ENCODE measurements at regions not wholly inside any gene's neighbourhood (a gene's known extent, or its start where the extent isn't known, plus 50 kb on each side); places are given as distances from the start of the nearest gene placed in this dataset.

DNA sequence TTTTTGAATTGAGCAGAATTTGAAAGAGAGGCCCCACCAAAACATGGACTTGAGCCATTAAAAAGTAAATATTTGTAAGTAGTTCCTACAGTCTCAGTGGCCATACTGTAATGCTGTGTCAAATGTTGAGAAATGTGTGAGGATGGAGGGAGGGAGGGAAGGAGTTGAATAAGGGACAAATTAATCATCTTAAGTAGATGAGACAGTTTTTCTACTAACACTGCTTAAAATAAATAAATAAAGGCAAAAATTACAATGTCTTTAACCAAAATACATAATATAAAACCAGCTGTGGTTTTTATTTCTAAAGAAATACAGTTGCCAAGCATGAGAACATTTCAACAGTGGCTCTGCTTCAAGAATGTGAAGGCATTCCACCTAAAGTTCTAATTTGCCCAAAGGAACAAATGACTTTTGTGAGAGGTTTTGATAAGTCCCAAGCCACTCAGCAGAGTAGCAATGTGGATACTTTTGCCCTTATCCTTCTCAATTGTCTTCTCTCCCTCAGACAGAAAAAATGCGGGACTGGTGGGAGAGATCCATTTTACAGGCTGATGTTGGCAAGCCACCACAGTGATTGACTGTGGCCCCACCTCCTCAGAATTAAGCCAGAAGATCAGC, 427.0 kb upstream of the RARB start:
- H3K27ac ChIP-seq, result no peak overlapping the region
- TF ChIP-seq CTCF (IDR thresholded peaks at IDR 0.05) (no peak), ZFX (IDR thresholded peaks at IDR 0.05; ENCODE audit: borderline replicate concordance) (no peak)

- TF ChIP-seq CTCF (IDR thresholded peaks at IDR 0.05) (no peak), ZFX (IDR thresholded peaks at IDR 0.05; ENCODE audit: borderline replicate concordance) (no peak)
- H3K27ac ChIP-seq, result no peak overlapping the region
Measured at GRCh38 chr3:25002052-25002451, 426.0 kb upstream of the RARB start.

DNA sequence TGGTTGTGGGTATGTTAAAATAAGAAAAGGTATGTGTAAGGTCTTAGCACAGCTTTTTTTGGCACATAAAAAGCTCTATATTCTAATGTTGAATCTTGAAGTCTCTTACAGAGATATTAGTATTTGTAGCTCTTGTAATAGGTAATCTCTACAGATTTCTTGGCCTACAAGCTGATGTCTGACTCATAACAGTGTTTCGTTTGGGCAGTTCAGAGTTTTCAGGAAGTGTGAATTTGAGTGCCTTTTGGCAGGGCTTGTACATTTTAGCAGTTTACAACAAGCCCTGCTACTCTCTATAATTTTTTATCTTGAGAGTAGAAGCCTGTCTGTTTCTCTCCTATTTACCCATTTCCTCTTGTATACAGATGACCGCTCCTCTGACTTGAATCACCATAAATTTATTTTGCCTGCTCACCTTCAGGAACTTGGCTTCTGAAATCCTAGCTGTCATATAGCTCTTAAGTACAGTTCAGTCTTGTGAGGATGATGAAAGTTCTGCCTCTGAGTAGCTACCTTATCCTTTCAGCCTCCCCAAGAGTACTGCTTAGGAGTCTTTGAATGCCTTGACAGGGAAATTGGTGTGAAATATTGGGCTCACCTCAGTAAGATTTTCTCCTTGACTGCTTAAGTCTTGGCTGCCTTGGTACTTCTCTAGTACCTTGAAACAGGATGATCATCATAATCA, 419.9 kb upstream of the RARB start:
- TF ChIP-seq CTCF (IDR thresholded peaks at IDR 0.05) (no peak), ZFX (IDR thresholded peaks at IDR 0.05; ENCODE audit: borderline replicate concordance) (no peak)
- no peak overlapping the region for H3K27ac ChIP-seq

GRCh38 chr3:25009665-25010064, 418.4 kb upstream of the RARB start:
- H3K27ac ChIP-seq, result no peak overlapping the region
- TF ChIP-seq ZFX (IDR thresholded peaks at IDR 0.05; ENCODE audit: borderline replicate concordance) (no peak), CTCF (IDR thresholded peaks at IDR 0.05) (no peak)

DNA sequence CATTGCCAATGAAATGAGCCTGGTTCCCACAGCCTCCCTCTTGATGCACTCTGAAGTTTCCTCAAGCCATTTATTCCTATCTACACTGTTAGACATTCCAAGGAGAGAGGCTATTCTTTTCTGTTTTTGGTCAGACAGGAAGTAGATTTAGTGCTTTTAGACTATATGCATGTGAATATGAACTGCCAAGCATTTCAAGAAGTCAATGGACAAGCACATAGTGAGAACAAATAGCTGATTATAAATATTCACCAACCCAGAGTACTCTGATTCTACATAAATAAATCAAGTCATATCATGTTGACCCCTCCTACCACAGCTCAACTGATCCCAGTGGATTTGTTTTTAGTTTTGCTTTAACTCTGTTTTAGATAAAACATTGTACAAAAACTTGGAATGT, 412.5 kb upstream of the RARB start:
- TF ChIP-seq CTCF (IDR thresholded peaks at IDR 0.05), result no peak
- no peak for TF ChIP-seq ZFX (IDR thresholded peaks at IDR 0.05; ENCODE audit: borderline replicate concordance)

GRCh38 chr3:25018909-25019308, 409.2 kb upstream of the RARB start:
- TF ChIP-seq CTCF (IDR thresholded peaks at IDR 0.05), result no peak
- no peak for TF ChIP-seq ZFX (IDR thresholded peaks at IDR 0.05; ENCODE audit: borderline replicate concordance)
- no peak overlapping the region for H3K27ac ChIP-seq

More for the DNA sequence above, 412.5 kb upstream of the RARB start:
- no peak overlapping the region for H3K27ac ChIP-seq

DNA sequence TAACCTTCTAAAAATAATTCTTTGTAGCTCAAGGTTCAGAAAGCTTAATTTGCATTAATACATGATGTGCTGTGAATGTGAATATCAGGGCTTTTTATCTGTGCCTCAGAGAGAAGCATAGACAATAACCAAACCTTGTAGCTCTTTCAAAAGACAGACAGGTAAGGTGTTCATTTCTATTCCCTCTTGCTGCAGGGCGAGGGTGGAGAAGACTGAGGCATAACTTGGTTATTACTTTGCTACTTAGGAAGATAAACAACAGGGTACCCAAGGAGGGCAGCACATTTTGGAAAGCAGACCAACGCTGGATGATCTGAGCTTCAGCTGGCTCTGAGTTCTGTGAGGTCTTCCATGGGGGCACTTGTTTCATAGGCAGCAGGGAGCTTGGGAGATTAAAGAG, 408.6 kb upstream of the RARB start:
- H3K27ac ChIP-seq, result no peak overlapping the region
- TF ChIP-seq CTCF (IDR thresholded peaks at IDR 0.05) (no peak), ZFX (IDR thresholded peaks at IDR 0.05; ENCODE audit: borderline replicate concordance) (no peak)
